ENCODE measurements at regions not wholly inside any gene's neighbourhood (a gene's known extent, or its start where the extent isn't known, plus 50 kb on each side); places are given as distances from the start of the nearest gene placed in this dataset.

- ChIA-PET POLR2A (no interaction called here), CTCF (interaction anchor here (0.5 kb wide), 1 partner anchor 148 kb away, joined by 3 read pairs; no protein-coding TSS in a partner anchor)
- Histone ChIP-seq H3K4me3 (ENCODE audit: low read depth, low read length) (no peak overlapping the region), H3K36me3 (ENCODE audit: control insufficient read depth in 2 of 2, insufficient read depth in 1 of 2, low read length in 2 of 2) (no peaks in the 10 kb centered on the region), H3K27ac (ENCODE audit: extremely low read depth, low read depth, low read length) (no peak overlapping the region), H3K4me1 (ENCODE audit: control insufficient read depth, insufficient read depth, low read length) (no peaks in the 10 kb centered on the region), H3K9me3 (ENCODE audit: control insufficient read depth, insufficient read depth, low read depth, low read length) (no peaks in the 10 kb centered on the region)
- TF ChIP-seq ZSCAN4 (tag by site-specific recombination; IDR thresholded peaks at IDR 0.05) (no peak), ZNF580 (tag by site-specific recombination; IDR thresholded peaks at IDR 0.05) (no peak), ZNF548 (tag by site-specific recombination; IDR thresholded peaks at IDR 0.05) (no peak), ZSCAN16 (tag by site-specific recombination; IDR thresholded peaks at IDR 0.05) (no peak), ZNF292 (tag by site-specific recombination; IDR thresholded peaks at IDR 0.05; ENCODE audit: borderline replicate concordance, low read depth) (no peak), ZBTB8A (tag by site-specific recombination; IDR thresholded peaks at IDR 0.05) (no peak), ZNF626 (tag by site-specific recombination; IDR thresholded peaks at IDR 0.05) (no peak), ZNF747 (tag by site-specific recombination; IDR thresholded peaks at IDR 0.05) (no peak)
Measured at GRCh38 chr2:83234246-83234645, 1224.8 kb downstream of the SUCLG1 start.

GRCh38 chr2:83233781-83234180 lies 1225.3 kb downstream of the SUCLG1 start:
- CTCF ChIA-PET: no interaction called here

More at GRCh38 chr2:83233781-83234180, 1225.3 kb downstream of the SUCLG1 start:
- Histone ChIP-seq H3K4me3 (ENCODE audit: low read depth, low read length) (no peak overlapping the region), H3K4me1 (ENCODE audit: control insufficient read depth, insufficient read depth, low read length) (no peaks in the 10 kb centered on the region), H3K27ac (ENCODE audit: extremely low read depth, low read depth, low read length) (no peak overlapping the region), H3K36me3 (ENCODE audit: control insufficient read depth in 2 of 2, insufficient read depth in 1 of 2, low read length in 2 of 2) (no peaks in the 10 kb centered on the region), H3K9me3 (ENCODE audit: control insufficient read depth, insufficient read depth, low read depth, low read length) (no peaks in the 10 kb centered on the region)
- POLR2A ChIA-PET: no interaction called here
- no peak for TF ChIP-seq ZBTB17 (tag by site-specific recombination; IDR thresholded peaks at IDR 0.05)
- TF ChIP-seq ZNF639 (tag by site-specific recombination; IDR thresholded peaks at IDR 0.05): no peak
- TF ChIP-seq ZNF580 (tag by site-specific recombination; IDR thresholded peaks at IDR 0.05): no peak
- TF ChIP-seq GLI2 (tag by site-specific recombination; IDR thresholded peaks at IDR 0.05; ENCODE audit: borderline replicate concordance, low read depth): no peak
- no peak for TF ChIP-seq ZNF629 (tag by site-specific recombination; IDR thresholded peaks at IDR 0.05)
- no peak for TF ChIP-seq ZNF777 (tag by site-specific recombination; IDR thresholded peaks at IDR 0.05; ENCODE audit: borderline replicate concordance)
- TF ChIP-seq REST (tag by site-specific recombination; IDR thresholded peaks at IDR 0.05): no peak
- no peak for TF ChIP-seq ZNF366 (tag by site-specific recombination; conservative IDR thresholded peaks at IDR 0.05)
- TF ChIP-seq ZNF623 (tag by site-specific recombination; IDR thresholded peaks at IDR 0.05): no peak
- TF ChIP-seq ZNF776 (tag by site-specific recombination; IDR thresholded peaks at IDR 0.05; ENCODE audit: borderline replicate concordance): no peak
- TF ChIP-seq ZNF292 (tag by site-specific recombination; IDR thresholded peaks at IDR 0.05; ENCODE audit: borderline replicate concordance, low read depth): no peak
- TF ChIP-seq ZNF670 (tag by site-specific recombination; IDR thresholded peaks at IDR 0.05; ENCODE audit: low read depth): no peak
- TF ChIP-seq ZSCAN5A (tag by site-specific recombination; IDR thresholded peaks at IDR 0.05): no peak
- TF ChIP-seq KLF7 (tag by site-specific recombination; IDR thresholded peaks at IDR 0.05; ENCODE audit: borderline replicate concordance): no peak
- TF ChIP-seq ZNF596 (tag by site-specific recombination; IDR thresholded peaks at IDR 0.05): no peak
- TF ChIP-seq ZNF221 (tag by site-specific recombination; IDR thresholded peaks at IDR 0.05; ENCODE audit: borderline replicate concordance): no peak
- no peak for TF ChIP-seq ZNF280D (tag by site-specific recombination; IDR thresholded peaks at IDR 0.05)
- TF ChIP-seq ZNF24 (tag by site-specific recombination; IDR thresholded peaks at IDR 0.05): no peak

All from HEK293 (cell line).